Bronchial epithelial cell (primary cell): ENCODE measurements at regions not wholly inside any gene's neighbourhood (a gene's known extent, or its start where the extent isn't known, plus 50 kb on each side); places are given as distances from the start of the nearest gene placed in this dataset.

Experiments used
- DNase-seq: peaks from one replicate; pipeline ENCODE4 v3.0.0-alpha.2; 2010; ENCODE audit warnings: low read depth
- FAIRE-seq: peaks from 2 replicates; lab custom pipeline; 2011; peaks lifted over from hg19 to GRCh38; lab: Jason Lieb, UNC
- H3K27me3 ChIP-seq: 2 replicates; pipeline ENCODE4 v1.5.1; 2011; ENCODE audit warnings: low read length; ENCODE audit not compliant: control insufficient read depth, insufficient read depth
- H3K36me3 ChIP-seq: 2 replicates; pipeline ENCODE4 v1.5.1; 2011; ENCODE audit warnings: low read length; ENCODE audit not compliant: control insufficient read depth, insufficient read depth
- H3K4me3 ChIP-seq: 2 replicates; pipeline ENCODE4 v1.5.1; 2011; ENCODE audit warnings: mild to moderate bottlenecking, low read depth, low read length, control low read depth
- CTCF ChIP-seq: IDR thresholded peaks from 2 replicates; pipeline ENCODE4 v1.5.1; 2011; ENCODE audit warnings: mild to moderate bottlenecking, moderate library complexity, low read length, control low read depth, inconsistent platforms; ENCODE audit not compliant: insufficient read depth, severe bottlenecking

- no peak for FAIRE-seq
- Histone ChIP-seq H3K36me3 (no peaks in the 10 kb centered on the region), H3K27me3 (no peaks in the 10 kb centered on the region), H3K4me3 (no peak overlapping the region)
- peak; percentile 70 for DNase-seq
- no peak for TF ChIP-seq CTCF
These were observed 301.7 kb upstream of the PROX1 start for GRCh38 chr1:213685992-213686582.

DNA sequence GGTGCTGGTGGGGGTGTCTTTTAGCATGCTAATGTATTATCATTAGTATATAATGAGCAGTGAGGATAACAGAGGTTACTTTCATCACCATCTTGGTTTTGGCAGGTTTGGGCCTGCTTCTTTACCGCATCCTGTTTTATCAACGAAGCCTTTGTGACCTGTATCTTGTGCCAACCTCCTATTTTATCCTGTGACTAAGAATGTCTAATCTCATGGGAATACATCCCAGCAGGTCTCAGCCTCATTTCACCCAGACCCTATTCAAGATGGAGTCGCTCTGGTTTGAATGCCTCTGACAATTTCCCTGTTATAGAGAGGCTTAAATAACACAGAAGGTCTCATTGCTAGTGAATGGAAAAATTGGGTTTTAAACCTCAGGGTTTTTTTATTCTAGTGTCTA, 300.8 kb upstream of the PROX1 start:
- no peaks in the 10 kb centered on the region for H3K27me3 ChIP-seq
- H3K4me3 ChIP-seq = no peak overlapping the region
- DNase-seq (peak; percentile 93), FAIRE-seq (no peak)
- TF ChIP-seq CTCF = no peak
- no peaks in the 10 kb centered on the region for H3K36me3 ChIP-seq

DNA sequence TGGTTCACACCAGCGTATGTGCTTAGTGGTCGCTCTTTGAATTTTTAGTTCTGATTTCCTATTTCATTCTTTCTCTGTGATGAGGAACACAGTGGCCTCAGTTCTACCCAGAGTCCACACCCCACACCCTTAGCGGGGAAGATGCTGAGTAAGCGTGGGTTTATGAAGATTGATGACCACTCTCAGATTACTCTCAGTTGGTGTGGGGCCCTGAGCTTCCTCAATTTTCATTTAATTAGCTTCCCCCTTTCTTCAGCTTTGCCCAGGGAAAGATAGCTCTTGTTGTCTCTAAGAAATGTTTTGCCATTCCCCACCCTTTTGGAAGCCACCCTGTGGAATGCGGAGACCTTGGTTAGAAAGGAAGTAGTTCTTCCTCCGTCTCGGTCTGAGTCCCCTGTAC, 299.9 kb upstream of the PROX1 start:
- Histone ChIP-seq H3K36me3 (no peaks in the 10 kb centered on the region), H3K27me3 (no peaks in the 10 kb centered on the region), H3K4me3 (no peak overlapping the region)
- FAIRE-seq = no peak
- no peak for DNase-seq
- TF ChIP-seq CTCF = no peak

GRCh38 chr1:213688655-213689054, 299.1 kb upstream of the PROX1 start:
- no peak for TF ChIP-seq CTCF
- Histone ChIP-seq H3K4me3 (no peak overlapping the region), H3K27me3 (no peaks in the 10 kb centered on the region), H3K36me3 (no peaks in the 10 kb centered on the region)
- FAIRE-seq (no peak), DNase-seq (peak; percentile 26)

GRCh38 chr1:213689260-213689659, 298.5 kb upstream of the PROX1 start:
- no peak for TF ChIP-seq CTCF
- no peak overlapping the region for H3K4me3 ChIP-seq
- no peaks in the 10 kb centered on the region for H3K36me3 ChIP-seq
- no peak for FAIRE-seq
- peak; percentile 70 for DNase-seq
- no peaks in the 10 kb centered on the region for H3K27me3 ChIP-seq

DNA sequence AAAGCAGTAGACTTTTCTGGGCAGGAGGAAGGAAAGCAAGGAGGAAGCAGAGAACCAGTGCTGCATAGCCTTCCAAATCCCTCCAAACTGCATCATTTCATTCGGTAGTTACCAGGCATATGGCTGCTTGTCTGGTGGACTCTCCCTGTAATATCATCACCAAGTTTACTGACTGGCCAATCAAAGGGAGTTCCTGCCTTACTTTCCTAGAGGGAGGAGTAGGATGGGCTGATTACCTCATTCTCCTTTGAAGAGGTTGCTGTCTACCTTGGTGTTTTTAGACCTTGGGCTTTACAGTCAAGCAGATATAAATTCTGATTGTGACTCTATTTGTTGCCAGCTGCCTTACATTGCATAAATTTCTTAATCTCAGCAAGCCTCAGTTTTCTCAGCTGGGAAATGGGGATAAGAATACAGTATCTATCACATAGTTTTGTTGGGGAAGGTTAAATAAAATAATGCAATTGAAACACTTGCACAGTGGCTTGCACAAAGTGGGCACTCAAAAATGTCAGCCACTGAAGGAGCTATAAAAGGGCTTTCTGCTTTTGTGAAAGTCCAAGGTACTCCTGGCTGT, 297.3 kb upstream of the PROX1 start:
- no peaks in the 10 kb centered on the region for H3K36me3 ChIP-seq
- no peak for DNase-seq
- no peak for TF ChIP-seq CTCF
- H3K27me3 ChIP-seq = no peaks in the 10 kb centered on the region
- no peak for FAIRE-seq
- no peak overlapping the region for H3K4me3 ChIP-seq
